ENCODE measurements at regions not wholly inside any gene's neighbourhood (a gene's known extent, or its start where the extent isn't known, plus 50 kb on each side); places are given as distances from the start of the nearest gene placed in this dataset.
"Not testable (repeated sequence)": the region's sequence is repeated elsewhere in the genome, so short reads cannot be mapped to it uniquely, and the experiment has no call there.

DNA sequence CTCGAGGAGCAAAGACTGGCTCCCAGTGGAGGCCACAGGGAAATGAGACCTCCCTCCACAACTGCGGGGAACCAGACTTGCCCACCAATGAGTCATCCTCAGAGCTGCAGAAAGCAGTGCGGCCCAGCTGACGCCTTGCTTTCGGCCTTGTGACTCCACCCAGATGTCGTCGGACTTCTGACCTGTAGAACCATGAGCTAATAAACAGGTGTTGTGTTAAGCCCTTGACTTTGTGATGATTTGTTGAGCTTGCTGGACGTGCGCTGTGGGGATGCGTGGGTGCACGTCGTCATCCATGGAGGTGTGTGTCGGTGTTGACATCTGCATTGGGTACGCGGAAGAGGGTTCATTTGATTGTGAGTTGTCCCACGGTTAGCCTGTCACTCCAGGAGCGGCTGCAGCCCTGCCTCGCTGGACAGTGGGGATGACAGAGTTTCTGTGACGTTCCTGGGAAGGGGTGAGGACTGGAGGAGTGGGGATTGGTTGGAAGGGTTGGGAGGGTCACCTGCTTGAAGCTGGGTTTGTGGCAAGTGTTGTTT, 154.1 kb downstream of the SH3BP4 start:
- no peak overlapping the region for H3K4me3 Mint-ChIP-seq
- no peaks in the 10 kb centered on the region for H3K4me1 Mint-ChIP-seq
- H3K9me3 Mint-ChIP-seq = no peaks in the 10 kb centered on the region
- no peak overlapping the region for H3K27ac Mint-ChIP-seq
- POLR2A ChIA-PET = no interaction called here
- DNase-seq (no peak), ATAC-seq (no peak)
- no peaks in the 10 kb centered on the region for H3K36me3 Mint-ChIP-seq
- H3K27me3 Mint-ChIP-seq = peaks cover 4 to 20% (median 7%) of the 10 kb centered on the region in 5 donors

GRCh38 chr2:235106874-235107639, 155.2 kb downstream of the SH3BP4 start:
- Mint-ChIP-seq H3K4me1 (no peaks in the 10 kb centered on the region), H3K27me3 (peaks cover 4 to 20% (median 7%) of the 10 kb centered on the region in 5 donors), H3K4me3 (no peak overlapping the region), H3K27ac (no peak overlapping the region), H3K36me3 (no peaks in the 10 kb centered on the region), H3K9me3 (no peaks in the 10 kb centered on the region)
- DNase-seq (peak in 1 of 10 donors; percentile 5), ATAC-seq (no peak)
- POLR2A ChIA-PET = no interaction called here

DNA sequence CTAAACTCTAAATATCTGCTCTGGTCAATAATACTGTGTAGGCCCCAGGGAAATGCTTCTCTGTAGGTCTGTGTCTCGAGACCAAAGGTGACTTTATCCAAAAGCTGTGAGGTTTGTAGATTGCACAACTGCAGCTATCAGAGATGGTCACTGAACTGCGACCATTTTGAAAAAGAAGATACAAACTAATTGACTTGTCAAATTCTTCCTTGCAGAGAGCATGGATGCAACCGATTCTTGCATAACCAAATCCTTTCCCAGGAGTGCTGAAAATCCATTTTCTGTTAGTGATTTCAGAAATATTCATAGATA, 155.8 kb downstream of the SH3BP4 start:
- no peak for ATAC-seq
- Mint-ChIP-seq H3K4me3 (no peak overlapping the region), H3K4me1 (no peaks in the 10 kb centered on the region), H3K9me3 (no peaks in the 10 kb centered on the region), H3K27ac (no peak overlapping the region), H3K36me3 (no peaks in the 10 kb centered on the region), H3K27me3 (peaks cover 4 to 20% (median 7%) of the 10 kb centered on the region in 5 donors)
- POLR2A ChIA-PET = no interaction called here
- no peak for DNase-seq

- H3K36me3 Mint-ChIP-seq, H3K27ac Mint-ChIP-seq, POLR2A ChIA-PET, DNase-seq, ATAC-seq, H3K4me3 Mint-ChIP-seq, H3K9me3 Mint-ChIP-seq, H3K4me1 Mint-ChIP-seq: not testable (repeated sequence)
- peaks cover 0 to 20% (median 4%) of the 10 kb centered on the region in 5 donors for H3K27me3 Mint-ChIP-seq
Observed at GRCh38 chr2:235109561-235109960, 157.7 kb downstream of the SH3BP4 start.

DNA sequence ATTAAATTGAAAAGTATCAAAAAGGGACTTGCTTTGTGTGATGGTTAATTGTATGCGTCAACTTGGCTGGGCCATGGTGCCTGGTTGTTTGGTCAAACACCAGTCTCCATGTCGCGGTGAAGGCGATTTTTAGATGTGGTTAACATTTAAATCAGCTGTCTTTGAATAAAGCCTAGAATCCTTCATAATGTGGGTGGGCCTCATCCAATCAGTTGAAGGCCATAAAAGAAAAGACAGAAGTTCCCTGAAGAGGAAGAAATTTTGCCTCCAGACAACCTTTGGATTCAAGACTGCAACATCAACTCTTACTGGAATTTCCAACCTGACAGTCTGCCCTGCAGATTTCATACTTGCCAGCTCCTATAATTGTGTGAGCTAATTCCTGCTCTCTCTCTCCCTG, 160.5 kb downstream of the SH3BP4 start:
- POLR2A ChIA-PET = no interaction called here
- H3K4me3 Mint-ChIP-seq = no peak overlapping the region
- no peaks in the 10 kb centered on the region for H3K9me3 Mint-ChIP-seq
- no peaks in the 10 kb centered on the region for H3K4me1 Mint-ChIP-seq
- no peak overlapping the region for H3K27ac Mint-ChIP-seq
- DNase-seq = no peak
- no peaks in the 10 kb centered on the region for H3K36me3 Mint-ChIP-seq
- H3K27me3 Mint-ChIP-seq = peaks cover 4 to 26% (median 11%) of the 10 kb centered on the region in 5 donors
- ATAC-seq = no peak

- no peak overlapping the region for H3K4me3 Mint-ChIP-seq
- POLR2A ChIA-PET = no interaction called here
- H3K4me1 Mint-ChIP-seq = no peaks in the 10 kb centered on the region
- DNase-seq (no peak), ATAC-seq (no peak)
- peaks cover 7 to 32% (median 14%) of the 10 kb centered on the region in 5 donors for H3K27me3 Mint-ChIP-seq
- no peak overlapping the region for H3K27ac Mint-ChIP-seq
- H3K9me3 Mint-ChIP-seq = peaks cover 0 to 3% (median 0%) of the 10 kb centered on the region in 9 donors
- H3K36me3 Mint-ChIP-seq = no peaks in the 10 kb centered on the region
Observed at GRCh38 chr2:235113854-235114253, 162.0 kb downstream of the SH3BP4 start.

DNA sequence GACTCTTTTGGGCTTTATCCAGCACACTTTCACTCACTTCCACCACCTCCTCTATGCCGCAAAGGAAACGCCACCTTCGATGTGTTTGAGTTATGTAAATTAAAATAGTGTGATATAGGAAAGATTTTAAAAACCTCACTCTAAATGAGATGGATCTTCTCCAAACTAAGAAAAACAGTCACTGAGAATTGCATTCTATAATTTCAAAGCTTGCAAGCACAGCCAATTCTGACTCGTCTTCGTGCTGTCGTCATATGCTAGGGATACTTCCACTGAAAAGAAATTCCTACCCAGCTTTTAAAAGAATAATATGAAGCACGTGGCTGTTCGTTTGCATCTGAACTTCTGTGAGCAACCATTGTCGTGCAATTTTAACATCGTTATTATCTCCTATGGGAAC, 162.5 kb downstream of the SH3BP4 start:
- H3K4me3 Mint-ChIP-seq = no peak overlapping the region
- H3K36me3 Mint-ChIP-seq = peaks cover 0 to 4% (median 0%) of the 10 kb centered on the region in 3 donors
- no peaks in the 10 kb centered on the region for H3K4me1 Mint-ChIP-seq
- no peak overlapping the region for H3K27ac Mint-ChIP-seq
- DNase-seq = no peak
- POLR2A ChIA-PET = no interaction called here
- H3K27me3 Mint-ChIP-seq = peaks cover 7 to 32% (median 14%) of the 10 kb centered on the region in 5 donors
- H3K9me3 Mint-ChIP-seq = peaks cover 0 to 7% (median 2%) of the 10 kb centered on the region in 9 donors
- no peak for ATAC-seq

- POLR2A ChIA-PET = no interaction called here
- H3K9me3 Mint-ChIP-seq = peaks cover 3 to 14% (median 6%) of the 10 kb centered on the region in 9 donors
Observed at GRCh38 chr2:235115521-235115920, 163.7 kb downstream of the SH3BP4 start.

GRCh38 chr2:235116885-235117492, 165.2 kb downstream of the SH3BP4 start:
- peaks cover 5 to 21% (median 6%) of the 10 kb centered on the region in 9 donors for H3K9me3 Mint-ChIP-seq
- POLR2A ChIA-PET = interaction anchor here (0.7 kb wide), 1 partner anchor 407 kb away, joined by 4 read pairs; no protein-coding TSS in a partner anchor
- no peaks in the 10 kb centered on the region for H3K4me1 Mint-ChIP-seq
- no peak for ATAC-seq
- H3K4me3 Mint-ChIP-seq = no peak overlapping the region
- peaks cover 0 to 15% (median 0%) of the 10 kb centered on the region in 3 donors for H3K36me3 Mint-ChIP-seq
- DNase-seq = peak in 2 of 10 donors; percentile 7 to 20
- H3K27ac Mint-ChIP-seq = no peak overlapping the region
- H3K27me3 Mint-ChIP-seq = peaks cover 11 to 32% (median 16%) of the 10 kb centered on the region in 5 donors

More at GRCh38 chr2:235115521-235115920, 163.7 kb downstream of the SH3BP4 start:
- Mint-ChIP-seq H3K4me1 (no peaks in the 10 kb centered on the region), H3K27me3 (peaks cover 11 to 32% (median 16%) of the 10 kb centered on the region in 5 donors), H3K27ac (no peak overlapping the region), H3K36me3 (peaks cover 0 to 9% (median 0%) of the 10 kb centered on the region in 3 donors), H3K4me3 (no peak overlapping the region)
- ATAC-seq (no peak), DNase-seq (no peak)

GRCh38 chr2:235126768-235127167, 175.0 kb downstream of the SH3BP4 start:
- POLR2A ChIA-PET = no interaction called here
- Mint-ChIP-seq H3K36me3 (no peaks in the 10 kb centered on the region), H3K4me1 (no peaks in the 10 kb centered on the region), H3K9me3 (no peaks in the 10 kb centered on the region), H3K27ac (no peak overlapping the region), H3K4me3 (no peak overlapping the region), H3K27me3 (peaks cover 10 to 35% (median 15%) of the 10 kb centered on the region in 5 donors)
- DNase-seq = no peak
- no peak for ATAC-seq

DNA sequence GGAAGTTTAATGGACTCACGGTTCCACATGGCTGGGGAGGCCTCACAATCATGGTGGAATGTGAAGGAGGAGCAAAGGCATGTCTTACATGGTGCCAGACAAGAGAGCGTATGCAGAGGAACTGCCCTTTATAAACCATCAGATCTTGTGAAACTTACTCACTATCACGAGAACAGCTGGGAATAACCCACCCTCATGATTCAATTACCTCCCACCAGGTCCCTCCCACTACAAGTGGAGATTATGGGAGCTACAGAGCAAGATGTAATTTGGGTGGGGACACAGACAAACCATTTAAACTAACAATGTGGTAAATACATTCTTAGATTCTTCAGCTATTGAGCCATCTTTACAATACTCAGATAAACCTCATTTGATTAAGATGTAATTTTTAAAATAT, 176.1 kb downstream of the SH3BP4 start:
- Mint-ChIP-seq H3K4me1 (no peaks in the 10 kb centered on the region), H3K27me3 (peaks cover 15 to 45% (median 19%) of the 10 kb centered on the region in 5 donors), H3K9me3 (no peaks in the 10 kb centered on the region), H3K4me3 (no peak overlapping the region), H3K27ac (no peak overlapping the region), H3K36me3 (no peaks in the 10 kb centered on the region)
- DNase-seq (no peak), ATAC-seq (no peak)
- POLR2A ChIA-PET = no interaction called here

GRCh38 chr2:235129850-235130249, 178.0 kb downstream of the SH3BP4 start:
- Mint-ChIP-seq H3K4me1 (no peaks in the 10 kb centered on the region), H3K4me3 (no peak overlapping the region), H3K9me3 (no peaks in the 10 kb centered on the region), H3K27me3 (peaks cover 17 to 52% (median 25%) of the 10 kb centered on the region in 5 donors), H3K27ac (no peak overlapping the region), H3K36me3 (no peaks in the 10 kb centered on the region)
- DNase-seq = no peak
- POLR2A ChIA-PET = no interaction called here
- no peak for ATAC-seq

All from naive thymus-derived CD8-positive, alpha-beta T cell (primary cell).